ENCODE measurements at regions not wholly inside any gene's neighbourhood (a gene's known extent, or its start where the extent isn't known, plus 50 kb on each side); places are given as distances from the start of the nearest gene placed in this dataset.

GRCh38 chr5:97405941-97406340 lies 222.9 kb upstream of the RIOK2 start:
- DNase-seq = no peak

- DNase-seq = no peak
These were observed 224.1 kb upstream of the RIOK2 start for GRCh38 chr5:97406946-97407676.

- DNase-seq = no peak
These were observed 225.3 kb upstream of the RIOK2 start for GRCh38 chr5:97408331-97408730.

GRCh38 chr5:97412959-97413358 lies 229.9 kb upstream of the RIOK2 start:
- DNase-seq = no peak

GRCh38 chr5:97417986-97418385 lies 234.9 kb upstream of the RIOK2 start:
- no peak for DNase-seq

- no peak for DNase-seq
These were observed 235.4 kb upstream of the RIOK2 start for GRCh38 chr5:97418462-97418861.

GRCh38 chr5:97420646-97421045 lies 237.6 kb upstream of the RIOK2 start:
- DNase-seq = no peak

GRCh38 chr5:97422678-97423077 lies 239.6 kb upstream of the RIOK2 start:
- peak; percentile 32 for DNase-seq

- peak; percentile 20 for DNase-seq
These were observed 242.5 kb upstream of the RIOK2 start for GRCh38 chr5:97425511-97425910.

GRCh38 chr5:97427235-97427634 lies 244.2 kb upstream of the RIOK2 start:
- no peak for DNase-seq

GRCh38 chr5:97434021-97434420 lies 251.0 kb upstream of the RIOK2 start:
- DNase-seq = no peak

GRCh38 chr5:97436405-97436804 lies 253.4 kb upstream of the RIOK2 start:
- DNase-seq = no peak

GRCh38 chr5:97443740-97444139 lies 260.7 kb upstream of the RIOK2 start:
- DNase-seq = no peak

GRCh38 chr5:97449172-97449571 lies 266.1 kb upstream of the RIOK2 start:
- no peak for DNase-seq

GRCh38 chr5:97452646-97453045 lies 269.6 kb upstream of the RIOK2 start:
- no peak for DNase-seq

- DNase-seq = no peak
These were observed 270.2 kb upstream of the RIOK2 start for GRCh38 chr5:97453263-97453662.

GRCh38 chr5:97454015-97454414 lies 271.0 kb upstream of the RIOK2 start:
- no peak for DNase-seq

- DNase-seq = no peak
These were observed 272.9 kb upstream of the RIOK2 start for GRCh38 chr5:97455996-97456395.

GRCh38 chr5:97458851-97459250 lies 275.8 kb upstream of the RIOK2 start:
- no peak for DNase-seq

- no peak for DNase-seq
These were observed 288.9 kb upstream of the RIOK2 start for GRCh38 chr5:97471951-97472350.

GRCh38 chr5:97475847-97476246 lies 292.8 kb upstream of the RIOK2 start:
- no peak for DNase-seq

- DNase-seq = no peak
These were observed 293.9 kb upstream of the RIOK2 start for GRCh38 chr5:97476852-97477534.

GRCh38 chr5:97478483-97478882 lies 295.4 kb upstream of the RIOK2 start:
- no peak for DNase-seq

GRCh38 chr5:97480313-97480712 lies 297.3 kb upstream of the RIOK2 start:
- DNase-seq = no peak

Data from fibroblast of skin of back (primary cell).